ENCODE measurements at regions not wholly inside any gene's neighbourhood (a gene's known extent, or its start where the extent isn't known, plus 50 kb on each side); places are given as distances from the start of the nearest gene placed in this dataset.
A peak's percentile ranks its signal among the peaks of the same experiment; 100 is the strongest.

- no peak for TF ChIP-seq CTCF (IDR thresholded peaks at IDR 0.05; ENCODE audit: insufficient read depth, low read depth, low read length, missing control alignments)
- DNase-seq (ENCODE audit: low read depth), result no peak
- H3K4me3 ChIP-seq (ENCODE audit: low read length), result no peak overlapping the region
These were observed 133.4 kb upstream of the GRID2 start for GRCh38 chr4:92170340-92170739.

GRCh38 chr4:92172203-92172602 lies 131.6 kb upstream of the GRID2 start:
- no peak for TF ChIP-seq CTCF (IDR thresholded peaks at IDR 0.05; ENCODE audit: insufficient read depth, low read depth, low read length, missing control alignments)
- peak; percentile 4 for DNase-seq (ENCODE audit: low read depth)
- H3K4me3 ChIP-seq (ENCODE audit: low read length), result no peak overlapping the region

GRCh38 chr4:92175250-92175649 lies 128.5 kb upstream of the GRID2 start:
- no peak for DNase-seq (ENCODE audit: low read depth)
- peak; percentile 18 for TF ChIP-seq CTCF (IDR thresholded peaks at IDR 0.05; ENCODE audit: insufficient read depth, low read depth, low read length, missing control alignments)
- H3K4me3 ChIP-seq (ENCODE audit: low read length), result no peak overlapping the region

GRCh38 chr4:92182006-92182735 lies 121.6 kb upstream of the GRID2 start:
- no peak overlapping the region for H3K4me3 ChIP-seq (ENCODE audit: low read length)
- no peak for DNase-seq (ENCODE audit: low read depth)
- TF ChIP-seq CTCF (IDR thresholded peaks at IDR 0.05; ENCODE audit: insufficient read depth, low read depth, low read length, missing control alignments), result no peak

- TF ChIP-seq CTCF (IDR thresholded peaks at IDR 0.05; ENCODE audit: insufficient read depth, low read depth, low read length, missing control alignments), result no peak
- no peak overlapping the region for H3K4me3 ChIP-seq (ENCODE audit: low read length)
- no peak for DNase-seq (ENCODE audit: low read depth)
These were observed 120.9 kb upstream of the GRID2 start for GRCh38 chr4:92182736-92183407.

GRCh38 chr4:92183825-92184224 lies 119.9 kb upstream of the GRID2 start:
- DNase-seq (ENCODE audit: low read depth), result no peak
- no peak overlapping the region for H3K4me3 ChIP-seq (ENCODE audit: low read length)
- no peak for TF ChIP-seq CTCF (IDR thresholded peaks at IDR 0.05; ENCODE audit: insufficient read depth, low read depth, low read length, missing control alignments)

Data from epithelial cell of esophagus (primary cell).